Lower leg skin (tissue), 4 donors: ENCODE measurements at regions not wholly inside any gene's neighbourhood (a gene's known extent, or its start where the extent isn't known, plus 50 kb on each side); places are given as distances from the start of the nearest gene placed in this dataset.

Source experiments
- DNase-seq, 2 donors: peaks; one replicate each; pipeline ENCODE4 v3.0.0-alpha.2; 2019; ENCODE audit warnings: low spot score in 2 of 2
- H3K4me3 ChIP-seq: fragments of 200-600 bp; sonication (generic); 2 replicates; pipeline ENCODE4 v1.5.1; 2017; ENCODE audit warnings: mild to moderate bottlenecking, low read depth; ENCODE audit not compliant: poor library complexity, severe bottlenecking
- POLR2A ChIP-seq, 2 donors: fragments of 450-650 bp; IDR thresholded peaks; one replicate each; pipeline ENCODE4 v1.6.1; 2016 to 2017; ENCODE audit warnings: antibody characterized with exemption in 2 of 2, mild to moderate bottlenecking in 1 of 2, moderate library complexity in 1 of 2
- WGBS, 2 donors: methylation state at CpG; one replicate each; pipeline ENCODE4 v1.1.5; 2018; 5-methylcytosine and 5-hydroxymethylcytosine counted together
- intact Hi-C: fragments of 100-400 bp; cut with DNase I; formaldehyde crosslinking; loops from one replicate; pipeline ENCODE4 v1.15.0; 2023; ENCODE audit warnings: low total_unique reads
- TF ChIP-seq, protein P1 (sequence below), 3 donors: fragments of 450-650 bp; IDR thresholded peaks; one replicate each; pipeline ENCODE4 v1.5.1; 2016; ENCODE audit warnings: antibody characterized with exemption in 3 of 3, mild to moderate bottlenecking in 3 of 3, moderate library complexity in 2 of 3

DNA sequence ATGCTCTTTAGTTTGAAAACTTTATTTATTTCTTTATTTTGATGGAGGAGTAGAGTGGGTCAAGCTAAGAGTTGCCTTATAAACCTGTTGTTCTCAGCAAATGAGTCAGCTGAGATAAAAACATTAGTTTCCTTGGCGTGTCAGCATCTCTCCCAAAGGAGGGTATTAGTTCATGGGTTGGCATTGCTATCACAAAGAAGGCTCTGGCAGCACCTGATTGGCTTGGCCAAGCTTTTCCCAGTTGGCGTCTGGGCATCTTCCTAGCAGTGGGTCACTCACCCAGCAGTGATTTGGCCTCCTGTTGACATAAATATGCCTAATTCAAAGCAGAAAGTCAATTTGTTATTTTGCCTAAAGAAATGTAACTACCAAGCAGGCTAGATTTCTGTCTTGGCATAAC, 200.7 kb upstream of the TNP1 start:
- H3K4me3 ChIP-seq = no peak overlapping the region
- intact Hi-C loops = no loop called here
- WGBS, 2 donors = 96 to 97% methylated on average over 2 of the region's 2 CpGs
- no peak for DNase-seq
- no peak for TF ChIP-seq POLR2A (IDR thresholded peaks at IDR 0.05)
- TF ChIP-seq, protein P1, sequence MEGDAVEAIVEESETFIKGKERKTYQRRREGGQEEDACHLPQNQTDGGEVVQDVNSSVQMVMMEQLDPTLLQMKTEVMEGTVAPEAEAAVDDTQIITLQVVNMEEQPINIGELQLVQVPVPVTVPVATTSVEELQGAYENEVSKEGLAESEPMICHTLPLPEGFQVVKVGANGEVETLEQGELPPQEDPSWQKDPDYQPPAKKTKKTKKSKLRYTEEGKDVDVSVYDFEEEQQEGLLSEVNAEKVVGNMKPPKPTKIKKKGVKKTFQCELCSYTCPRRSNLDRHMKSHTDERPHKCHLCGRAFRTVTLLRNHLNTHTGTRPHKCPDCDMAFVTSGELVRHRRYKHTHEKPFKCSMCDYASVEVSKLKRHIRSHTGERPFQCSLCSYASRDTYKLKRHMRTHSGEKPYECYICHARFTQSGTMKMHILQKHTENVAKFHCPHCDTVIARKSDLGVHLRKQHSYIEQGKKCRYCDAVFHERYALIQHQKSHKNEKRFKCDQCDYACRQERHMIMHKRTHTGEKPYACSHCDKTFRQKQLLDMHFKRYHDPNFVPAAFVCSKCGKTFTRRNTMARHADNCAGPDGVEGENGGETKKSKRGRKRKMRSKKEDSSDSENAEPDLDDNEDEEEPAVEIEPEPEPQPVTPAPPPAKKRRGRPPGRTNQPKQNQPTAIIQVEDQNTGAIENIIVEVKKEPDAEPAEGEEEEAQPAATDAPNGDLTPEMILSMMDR (IDR thresholded peaks at IDR 0.05) = no peak

DNA sequence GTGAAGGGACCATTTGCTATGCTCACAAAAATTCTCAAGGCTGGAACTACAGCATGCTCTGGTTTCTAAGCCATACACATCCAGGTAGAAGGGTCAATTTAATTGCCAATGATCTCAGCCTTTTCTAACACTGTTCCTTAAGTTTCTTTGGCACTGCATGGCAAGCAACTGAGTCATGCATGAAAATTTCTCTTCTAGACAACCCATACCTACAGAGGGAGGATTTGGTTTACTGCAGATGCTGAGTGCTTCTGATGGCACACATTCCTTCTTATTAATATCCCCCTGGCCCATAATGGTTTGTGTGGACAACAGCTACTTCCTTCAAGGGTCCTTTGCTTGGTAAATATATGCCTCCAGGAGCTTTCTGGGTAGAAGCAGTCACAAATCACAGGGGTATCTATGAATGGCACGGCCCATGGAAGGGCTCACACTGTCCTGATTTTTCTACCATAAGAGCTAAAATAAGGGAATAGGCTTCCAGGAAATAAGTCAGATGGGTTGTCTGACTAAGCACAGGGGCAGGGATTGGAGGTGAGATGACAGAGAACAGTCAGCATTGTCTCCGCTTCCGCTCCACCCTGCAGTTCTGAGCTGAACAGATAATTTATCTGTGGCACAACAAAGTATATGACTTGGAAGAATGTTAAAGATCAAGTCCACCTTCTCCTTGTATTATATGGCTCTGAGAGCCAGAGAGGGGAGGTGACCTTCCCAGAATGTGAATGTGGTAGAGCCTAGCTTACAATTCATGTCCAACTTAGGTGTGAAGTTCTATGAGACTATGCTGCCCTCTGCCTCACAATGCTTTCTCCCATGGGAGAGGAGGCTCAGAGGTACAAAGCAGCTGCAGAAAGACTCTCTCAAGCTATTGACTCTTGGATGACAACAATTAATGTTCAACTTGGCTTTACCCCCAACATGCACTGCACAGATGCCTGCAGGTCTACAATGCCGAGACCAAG, 199.2 kb upstream of the TNP1 start:
- no peak for DNase-seq
- H3K4me3 ChIP-seq = no peak overlapping the region
- WGBS, 2 donors = 92 to 94% methylated on average over 4 of the region's 4 CpGs
- TF ChIP-seq POLR2A (IDR thresholded peaks at IDR 0.05) = no peak
- TF ChIP-seq, protein P1 (IDR thresholded peaks at IDR 0.05) = no peak
- intact Hi-C loops = no loop called here

DNA sequence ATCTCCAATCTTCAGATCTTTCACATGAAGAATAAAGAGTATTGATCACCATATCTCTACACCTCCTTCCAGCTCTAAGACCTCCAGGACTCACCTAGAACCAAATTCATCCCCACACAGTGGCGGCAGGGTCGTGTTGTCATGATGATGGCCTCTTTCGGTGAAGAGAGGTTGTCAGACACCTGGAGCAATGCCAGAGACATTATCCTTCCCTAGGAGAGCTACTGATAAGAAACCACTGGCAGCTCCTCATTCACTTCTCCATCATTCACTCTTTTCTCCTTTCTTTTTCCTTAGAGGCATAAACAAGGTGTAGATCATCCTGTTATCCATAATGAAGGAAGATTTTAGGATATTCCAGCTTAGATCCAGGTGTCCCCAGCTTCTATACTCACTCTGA, 197.9 kb upstream of the TNP1 start:
- no peak overlapping the region for H3K4me3 ChIP-seq
- no peak for DNase-seq
- 84 to 98% methylated on average over 3 of the region's 3 CpGs for WGBS, 2 donors
- TF ChIP-seq POLR2A (IDR thresholded peaks at IDR 0.05) = no peak
- TF ChIP-seq, protein P1 (IDR thresholded peaks at IDR 0.05) = no peak
- intact Hi-C loops = no loop called here

DNA sequence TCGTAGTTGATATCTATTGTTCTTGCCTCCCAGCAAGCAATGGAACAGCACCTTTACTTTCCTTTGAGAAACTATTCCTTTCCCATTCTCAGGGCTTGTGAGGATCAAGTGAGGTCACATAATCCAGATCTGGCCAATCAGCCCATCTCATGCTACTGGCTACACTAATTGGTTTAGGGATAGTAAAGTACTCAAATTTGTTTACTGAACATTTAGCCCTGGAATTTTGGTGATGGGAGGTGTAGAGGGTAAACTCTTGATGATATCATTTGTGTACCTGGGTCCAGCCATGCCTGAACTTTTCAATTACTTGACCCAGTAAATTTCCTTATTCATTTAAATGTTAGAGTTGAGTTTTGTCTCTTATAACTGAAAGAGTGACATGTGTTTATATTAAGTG, 195.8 kb upstream of the TNP1 start:
- H3K4me3 ChIP-seq = no peak overlapping the region
- TF ChIP-seq, protein P1 (IDR thresholded peaks at IDR 0.05) = no peak
- no peak for TF ChIP-seq POLR2A (IDR thresholded peaks at IDR 0.05)
- DNase-seq = no peak
- 85 to 92% methylated on average over 1 of the region's 1 CpG for WGBS, 2 donors
- intact Hi-C loops = no loop called here

DNA sequence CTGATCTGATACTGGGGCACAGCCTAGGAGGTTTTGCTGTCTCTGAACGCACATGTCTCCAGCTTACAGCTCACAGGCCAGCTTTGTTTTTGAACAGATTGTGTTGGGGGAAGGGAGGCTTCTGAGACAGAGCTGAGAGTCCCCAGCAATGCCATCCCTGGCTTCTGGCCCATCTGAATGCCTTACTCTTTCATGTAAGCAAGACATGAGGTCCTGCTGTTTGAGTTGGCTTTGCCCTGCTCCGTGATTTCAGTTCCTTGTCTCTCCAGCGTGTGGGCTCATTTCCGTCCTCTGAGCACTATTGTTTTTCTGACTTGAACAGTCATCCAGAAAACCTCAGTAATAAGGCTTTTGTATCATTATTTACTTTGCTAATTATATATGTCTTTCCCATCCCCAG, 194.9 kb upstream of the TNP1 start:
- intact Hi-C loops = no loop called here
- no peak for TF ChIP-seq POLR2A (IDR thresholded peaks at IDR 0.05)
- TF ChIP-seq, protein P1 (IDR thresholded peaks at IDR 0.05) = no peak
- WGBS, 2 donors = 61 to 78% methylated on average over 4 of the region's 4 CpGs
- H3K4me3 ChIP-seq = no peak overlapping the region
- DNase-seq = no peak
